Rectal smooth muscle tissue (tissue), 1 donor: ENCODE measurements at regions not wholly inside any gene's neighbourhood (a gene's known extent, or its start where the extent isn't known, plus 50 kb on each side); places are given as distances from the start of the nearest gene placed in this dataset.

Experiments
- H3K27ac ChIP-seq: one replicate; pipeline ENCODE4 v1.7.0; 2013; ENCODE audit warnings: low read depth, low read length, inconsistent platforms
- H3K27me3 ChIP-seq: one replicate; pipeline ENCODE4 v1.7.0; 2013; ENCODE audit warnings: low read length; ENCODE audit not compliant: control insufficient read depth, insufficient read depth
- H3K36me3 ChIP-seq: one replicate; pipeline ENCODE4 v1.7.0; 2013; ENCODE audit warnings: low read length; ENCODE audit not compliant: control insufficient read depth, insufficient read depth
- H3K4me1 ChIP-seq: one replicate; pipeline ENCODE4 v1.7.0; 2013; ENCODE audit warnings: low read length; ENCODE audit not compliant: control insufficient read depth, insufficient read depth
- H3K4me3 ChIP-seq: one replicate; pipeline ENCODE4 v1.7.0; 2013; ENCODE audit warnings: low read length
- H3K9ac ChIP-seq: one replicate; pipeline ENCODE4 v1.7.0; 2013; ENCODE audit warnings: low read length

DNA sequence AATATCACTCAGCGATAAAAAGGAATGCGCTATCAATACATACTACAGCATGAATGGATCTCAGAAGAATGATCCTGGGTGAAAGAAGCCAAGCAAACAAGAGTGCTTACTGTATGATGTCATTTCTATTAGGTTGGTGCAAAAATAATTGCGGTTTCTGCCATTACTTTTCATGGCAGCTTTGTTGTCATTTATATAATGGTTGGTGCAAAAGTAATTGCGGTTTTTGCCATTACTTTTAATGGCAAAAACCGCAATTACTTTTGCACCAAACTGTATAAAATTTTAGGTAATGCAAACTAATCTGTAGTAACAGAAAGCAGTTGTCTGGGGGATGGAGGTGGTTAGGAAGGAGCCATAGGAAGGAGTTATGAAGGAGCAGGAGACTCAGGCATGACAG is 318.3 kb upstream of the ZMIZ1 start:
- Histone ChIP-seq H3K9ac (no peak overlapping the region), H3K4me1 (no peaks in the 10 kb centered on the region), H3K4me3 (no peak overlapping the region), H3K36me3 (no peaks in the 10 kb centered on the region), H3K27me3 (peaks cover 2% of the 10 kb centered on the region), H3K27ac (no peak overlapping the region)

- Histone ChIP-seq H3K27ac (no peak overlapping the region), H3K27me3 (peaks cover 2% of the 10 kb centered on the region), H3K36me3 (no peaks in the 10 kb centered on the region), H3K4me3 (no peak overlapping the region), H3K9ac (no peak overlapping the region), H3K4me1 (peaks cover 2% of the 10 kb centered on the region)
These were observed 317.1 kb upstream of the ZMIZ1 start for GRCh38 chr10:78751716-78752115.

GRCh38 chr10:78752221-78752620 is 316.5 kb upstream of the ZMIZ1 start:
- Histone ChIP-seq H3K4me3 (no peak overlapping the region), H3K27ac (no peak overlapping the region), H3K9ac (no peak overlapping the region), H3K27me3 (peaks cover 2% of the 10 kb centered on the region), H3K36me3 (no peaks in the 10 kb centered on the region), H3K4me1 (peaks cover 6% of the 10 kb centered on the region)

DNA sequence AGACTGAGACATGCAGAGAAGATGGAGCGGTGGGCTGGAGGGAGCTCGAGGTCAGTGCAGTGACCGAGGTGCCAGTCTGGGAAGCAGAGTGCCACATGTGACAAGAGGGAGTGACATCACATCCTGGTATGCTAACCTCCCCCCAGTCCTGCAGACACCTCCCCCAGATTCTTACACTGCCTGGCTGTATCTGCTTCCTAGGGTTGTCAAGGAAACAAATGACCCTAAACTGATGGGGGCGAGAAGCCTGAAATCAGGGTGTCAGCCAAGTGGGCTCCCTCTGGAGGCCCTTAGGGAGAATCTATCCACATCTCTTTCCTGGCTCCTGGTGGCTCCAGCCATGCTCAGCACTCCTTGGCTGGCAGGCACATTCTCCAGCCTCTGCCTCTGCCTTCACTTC is 316.1 kb upstream of the ZMIZ1 start:
- H3K4me1 ChIP-seq, result peaks cover 9% of the 10 kb centered on the region
- no peaks in the 10 kb centered on the region for H3K36me3 ChIP-seq
- no peak overlapping the region for H3K4me3 ChIP-seq
- no peak overlapping the region for H3K27ac ChIP-seq
- H3K27me3 ChIP-seq, result peaks cover 2% of the 10 kb centered on the region
- H3K9ac ChIP-seq, result no peak overlapping the region

DNA sequence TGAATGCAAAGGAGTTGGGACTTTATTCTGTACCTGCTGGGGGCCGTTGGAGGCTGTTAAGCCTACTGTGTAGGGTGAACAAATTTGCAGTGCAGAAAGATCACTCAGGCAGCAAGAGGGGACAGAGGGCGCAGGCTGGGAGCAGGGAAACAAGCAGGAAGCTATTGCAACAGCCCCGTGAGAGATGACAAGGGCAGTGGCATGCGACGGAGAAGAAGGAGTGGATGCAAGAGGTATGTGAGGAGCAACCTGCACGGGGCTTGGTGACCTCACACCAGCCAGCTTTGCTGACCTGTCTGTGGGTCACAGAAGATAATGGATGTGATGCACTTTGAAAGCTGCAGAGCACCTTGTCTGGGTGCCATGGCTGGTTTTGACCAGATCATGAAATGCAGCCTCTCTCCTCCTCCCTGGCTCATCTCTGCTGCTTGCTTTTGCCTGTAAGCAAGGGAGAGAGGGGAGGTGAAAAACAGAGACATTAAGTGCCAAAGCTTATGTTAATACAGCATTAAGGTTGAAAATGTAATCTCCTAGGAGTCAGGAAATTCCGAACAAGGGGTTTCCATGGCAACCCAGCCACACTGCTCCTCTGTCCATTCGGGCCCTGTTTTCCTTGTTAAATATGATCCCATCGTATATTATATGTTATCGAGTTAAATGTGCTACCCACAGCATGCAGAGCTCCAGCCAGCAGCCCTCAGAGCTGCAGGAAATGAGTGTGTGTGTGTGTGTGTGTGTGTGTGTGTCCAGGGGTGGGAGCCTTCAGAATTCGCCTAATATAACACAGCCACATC is 314.3 kb upstream of the ZMIZ1 start:
- Histone ChIP-seq H3K4me3 (no peak overlapping the region), H3K27me3 (peaks cover 2% of the 10 kb centered on the region), H3K4me1 (peaks cover 10% of the 10 kb centered on the region), H3K36me3 (no peaks in the 10 kb centered on the region), H3K27ac (no peak overlapping the region), H3K9ac (no peak overlapping the region)

DNA sequence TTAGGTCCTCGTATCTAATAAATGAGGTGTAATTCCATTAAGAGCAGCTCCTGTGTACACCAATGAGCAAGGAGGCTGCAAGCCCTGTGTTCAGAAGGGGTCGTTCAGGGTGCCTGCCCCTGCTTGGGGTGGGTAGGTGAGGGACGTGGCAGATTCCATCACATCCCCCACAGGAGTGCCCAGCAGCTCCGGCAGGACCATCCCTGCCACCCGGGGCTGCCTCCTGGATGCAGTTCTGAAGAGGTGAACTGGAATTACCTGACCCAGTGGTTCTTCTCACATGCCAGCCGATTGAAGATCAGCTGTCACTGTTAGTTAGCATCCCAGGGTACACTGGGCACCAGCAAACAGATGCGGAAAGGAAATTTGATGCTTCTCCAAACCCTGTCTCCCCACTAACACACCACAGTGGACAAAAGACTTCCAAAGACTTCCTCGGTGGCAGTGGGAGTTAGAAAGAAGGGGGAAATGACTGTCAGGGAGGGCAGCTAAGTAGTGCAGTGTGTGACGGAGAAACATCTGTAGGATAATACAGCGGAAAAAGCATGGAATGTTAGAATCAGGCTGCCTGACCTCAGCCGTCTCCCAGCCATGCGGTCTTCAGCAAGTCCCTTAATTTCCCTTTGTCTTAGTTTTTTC is 313.6 kb upstream of the ZMIZ1 start:
- peaks cover 2% of the 10 kb centered on the region for H3K27me3 ChIP-seq
- H3K4me3 ChIP-seq, result no peak overlapping the region
- peaks cover 10% of the 10 kb centered on the region for H3K4me1 ChIP-seq
- no peak overlapping the region for H3K9ac ChIP-seq
- H3K36me3 ChIP-seq, result no peaks in the 10 kb centered on the region
- H3K27ac ChIP-seq, result no peak overlapping the region

DNA sequence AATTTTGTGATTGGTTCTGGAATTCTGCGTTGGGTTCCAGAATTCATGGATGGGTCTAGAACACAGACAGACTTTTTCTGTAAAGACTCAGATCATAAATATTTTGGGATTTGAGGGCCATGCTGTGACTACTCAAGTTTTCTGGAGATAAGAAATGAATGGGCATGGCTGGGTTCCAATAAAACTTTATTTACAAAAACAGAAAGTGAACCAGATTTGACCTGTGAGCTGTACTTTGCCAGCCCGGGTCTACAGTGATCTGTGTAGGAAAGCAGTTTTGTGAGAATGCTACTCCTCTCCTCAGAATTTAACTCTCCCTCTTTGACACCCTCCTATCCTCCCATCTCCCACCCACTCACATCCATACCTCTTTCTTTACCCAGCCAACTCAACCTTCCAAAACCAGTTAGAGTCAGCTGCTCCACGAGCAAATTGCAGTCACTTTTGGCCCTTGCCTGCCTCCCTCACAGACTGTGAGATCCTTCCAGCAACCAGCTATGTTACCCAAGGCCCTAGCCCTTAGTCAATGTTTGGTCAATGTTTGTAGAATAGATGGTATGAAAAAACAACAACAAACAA is 312.8 kb upstream of the ZMIZ1 start:
- Histone ChIP-seq H3K27me3 (peaks cover 2% of the 10 kb centered on the region), H3K36me3 (no peaks in the 10 kb centered on the region), H3K9ac (no peak overlapping the region), H3K4me3 (no peak overlapping the region), H3K27ac (no peak overlapping the region), H3K4me1 (peaks cover 10% of the 10 kb centered on the region)

DNA sequence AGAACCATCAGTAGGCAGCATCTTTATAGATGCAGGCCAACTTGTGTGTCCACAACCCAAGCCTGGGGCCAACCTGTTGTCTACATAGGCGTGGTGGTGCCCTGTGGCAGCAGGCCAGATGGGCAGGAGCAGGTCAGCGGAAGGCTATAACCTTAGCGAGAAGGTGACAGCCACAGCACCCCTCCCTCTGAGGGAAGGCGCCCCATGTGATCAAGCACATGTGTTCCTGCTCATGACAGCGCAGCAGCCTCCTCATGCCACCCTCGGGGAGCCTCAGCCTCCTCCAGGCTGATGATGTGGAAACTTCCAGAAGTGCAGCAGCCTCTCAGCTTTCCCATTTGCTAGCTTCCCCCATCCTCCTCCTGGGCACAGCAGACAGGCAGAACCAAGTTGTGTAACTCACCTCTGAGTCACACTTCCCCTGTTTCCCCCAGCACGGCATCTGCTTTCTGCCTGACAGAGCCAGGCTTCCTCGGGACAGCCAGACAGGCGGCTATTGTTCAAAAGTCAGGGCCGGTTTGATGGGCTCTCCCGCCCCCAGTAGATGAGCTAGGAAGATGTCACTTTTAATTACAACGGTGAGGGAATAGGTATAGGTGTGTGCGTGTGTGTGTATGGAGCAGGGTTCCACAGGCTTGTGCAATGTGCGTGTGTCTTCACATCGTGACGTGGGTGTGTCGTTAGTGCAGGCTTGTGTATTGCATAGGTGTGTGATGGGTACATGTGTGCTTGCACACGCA is 312.0 kb upstream of the ZMIZ1 start:
- Histone ChIP-seq H3K9ac (no peak overlapping the region), H3K4me3 (no peak overlapping the region), H3K4me1 (peaks cover 10% of the 10 kb centered on the region), H3K27ac (peak overlapping the region; percentile 8), H3K27me3 (no peaks in the 10 kb centered on the region), H3K36me3 (no peaks in the 10 kb centered on the region)

DNA sequence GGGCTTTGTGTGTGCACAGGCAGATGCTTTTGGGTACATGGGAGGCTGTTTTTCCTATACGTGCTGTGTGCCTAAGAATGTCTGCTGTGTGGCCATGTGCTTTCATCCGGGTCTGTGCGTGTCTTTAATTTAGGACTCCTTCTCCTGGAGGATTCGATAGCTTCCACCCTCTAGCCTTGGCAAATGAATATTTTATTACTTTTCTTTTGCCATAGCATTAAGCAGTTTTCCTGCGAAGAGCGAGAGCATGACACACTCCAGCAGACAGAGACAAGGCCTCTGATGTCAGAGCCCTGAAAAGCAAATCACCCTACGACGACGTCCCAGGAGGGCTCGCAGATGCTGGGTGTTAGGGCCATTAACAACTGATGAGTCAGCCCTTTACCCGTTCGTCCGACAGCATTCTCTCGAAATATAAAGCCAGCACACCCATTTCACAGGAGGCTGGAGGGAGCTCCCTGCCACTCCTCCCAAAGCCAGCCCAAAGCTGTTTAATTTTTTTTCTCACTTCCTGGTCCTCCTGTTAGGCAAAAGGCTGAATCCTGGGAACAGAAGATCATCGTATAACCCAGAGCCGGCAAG is 311.3 kb upstream of the ZMIZ1 start:
- Histone ChIP-seq H3K4me3 (no peak overlapping the region), H3K27me3 (no peaks in the 10 kb centered on the region), H3K9ac (no peak overlapping the region), H3K4me1 (peaks cover 10% of the 10 kb centered on the region), H3K36me3 (no peaks in the 10 kb centered on the region), H3K27ac (no peak overlapping the region)

- no peaks in the 10 kb centered on the region for H3K36me3 ChIP-seq
- H3K27me3 ChIP-seq, result no peaks in the 10 kb centered on the region
- H3K4me3 ChIP-seq, result no peak overlapping the region
- no peak overlapping the region for H3K9ac ChIP-seq
- no peak overlapping the region for H3K27ac ChIP-seq
- peaks cover 14% of the 10 kb centered on the region for H3K4me1 ChIP-seq
These were observed 310.6 kb upstream of the ZMIZ1 start for GRCh38 chr10:78758176-78758575.

- H3K4me3 ChIP-seq, result no peak overlapping the region
- H3K27ac ChIP-seq, result no peak overlapping the region
- no peaks in the 10 kb centered on the region for H3K27me3 ChIP-seq
- H3K9ac ChIP-seq, result no peak overlapping the region
- H3K36me3 ChIP-seq, result no peaks in the 10 kb centered on the region
- H3K4me1 ChIP-seq, result peaks cover 21% of the 10 kb centered on the region
These were observed 309.2 kb upstream of the ZMIZ1 start for GRCh38 chr10:78759456-78760120.
